ENCODE measurements at regions not wholly inside any gene's neighbourhood (a gene's known extent, or its start where the extent isn't known, plus 50 kb on each side); places are given as distances from the start of the nearest gene placed in this dataset.

DNA sequence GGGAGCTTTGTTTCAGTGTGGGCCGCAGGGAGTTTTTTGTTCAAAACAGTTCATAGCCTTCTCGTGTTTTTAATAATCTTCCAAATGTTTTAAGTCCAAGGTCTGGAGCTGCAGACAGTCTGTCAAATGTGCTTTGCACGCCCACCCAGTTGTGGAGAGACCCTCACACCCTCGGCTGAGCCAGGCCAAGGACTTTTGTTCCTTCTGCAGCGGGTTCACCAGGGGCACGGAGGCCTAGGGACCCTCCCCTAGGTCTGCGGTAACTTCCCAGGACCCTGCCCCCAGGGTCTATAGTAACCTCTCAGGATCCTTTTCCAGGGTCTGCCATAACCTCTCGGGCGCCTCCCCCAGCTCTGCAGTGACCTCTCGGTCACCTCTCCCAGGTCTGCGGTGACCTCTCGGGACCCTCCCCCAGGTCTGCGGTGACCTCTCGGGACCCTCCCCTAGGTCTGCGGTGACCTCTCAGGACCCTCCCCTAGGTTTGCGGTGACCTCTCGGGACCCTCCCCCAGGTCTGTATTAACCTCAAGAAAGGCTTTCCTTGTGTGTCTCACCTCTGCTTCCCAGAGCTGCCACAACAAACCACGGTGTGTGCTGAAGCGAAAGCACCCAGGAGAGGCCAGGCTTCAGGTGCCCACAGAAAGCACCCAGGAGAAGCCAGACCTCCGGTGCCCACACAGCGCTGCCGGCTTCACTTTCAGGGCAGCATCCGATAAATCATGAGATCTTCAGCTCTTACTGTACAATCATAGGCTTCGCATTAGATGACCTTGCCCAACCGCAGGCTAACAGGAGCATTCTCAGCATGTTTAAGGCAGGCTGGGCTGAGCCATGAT lies 301.9 kb upstream of the SALL3 start:
- H3K9ac ChIP-seq (ENCODE audit: control insufficient read depth, extremely low read depth, insufficient read depth, low read length) = no peak overlapping the region
- no peaks in the 10 kb centered on the region for H3K36me3 ChIP-seq (ENCODE audit: control insufficient read depth in 2 of 2, extremely low read depth in 1 of 2, insufficient read depth in 2 of 2, low read length in 2 of 2)
- H3K4me1 ChIP-seq (ENCODE audit: control insufficient read depth, extremely low read depth, insufficient read depth, low read length) = no peaks in the 10 kb centered on the region
- H3K9me1 ChIP-seq (ENCODE audit: control insufficient read depth, extremely low read depth, insufficient read depth, low read length) = no peaks in the 10 kb centered on the region
- H2AFZ ChIP-seq (ENCODE audit: control insufficient read depth, low read length) = no peak overlapping the region
- dilution Hi-C loops (cut with MboI; ENCODE audit: extremely low pct_ligation_motif_present, low sequenced_read_pairs) = no loop called here
- DNase-seq (ENCODE audit: low read depth, low spot score) (no peak), FAIRE-seq (no peak)
- no peaks in the 10 kb centered on the region for H4K20me1 ChIP-seq (ENCODE audit: control insufficient read depth, extremely low read depth, insufficient read depth, low read length)
- no peak overlapping the region for H3K4me3 ChIP-seq (ENCODE audit: control insufficient read depth in 2 of 3, extremely low read depth in 1 of 3, insufficient read depth in 2 of 3, low read depth in 1 of 3, low read length in 3 of 3)
- no peak overlapping the region for H3K27ac ChIP-seq (ENCODE audit: control insufficient read depth, insufficient read depth, low read length)
- no peaks in the 10 kb centered on the region for H3K27me3 ChIP-seq (ENCODE audit: control insufficient read depth, extremely low read depth, insufficient read depth, low read length)
- TF ChIP-seq, protein P1, sequence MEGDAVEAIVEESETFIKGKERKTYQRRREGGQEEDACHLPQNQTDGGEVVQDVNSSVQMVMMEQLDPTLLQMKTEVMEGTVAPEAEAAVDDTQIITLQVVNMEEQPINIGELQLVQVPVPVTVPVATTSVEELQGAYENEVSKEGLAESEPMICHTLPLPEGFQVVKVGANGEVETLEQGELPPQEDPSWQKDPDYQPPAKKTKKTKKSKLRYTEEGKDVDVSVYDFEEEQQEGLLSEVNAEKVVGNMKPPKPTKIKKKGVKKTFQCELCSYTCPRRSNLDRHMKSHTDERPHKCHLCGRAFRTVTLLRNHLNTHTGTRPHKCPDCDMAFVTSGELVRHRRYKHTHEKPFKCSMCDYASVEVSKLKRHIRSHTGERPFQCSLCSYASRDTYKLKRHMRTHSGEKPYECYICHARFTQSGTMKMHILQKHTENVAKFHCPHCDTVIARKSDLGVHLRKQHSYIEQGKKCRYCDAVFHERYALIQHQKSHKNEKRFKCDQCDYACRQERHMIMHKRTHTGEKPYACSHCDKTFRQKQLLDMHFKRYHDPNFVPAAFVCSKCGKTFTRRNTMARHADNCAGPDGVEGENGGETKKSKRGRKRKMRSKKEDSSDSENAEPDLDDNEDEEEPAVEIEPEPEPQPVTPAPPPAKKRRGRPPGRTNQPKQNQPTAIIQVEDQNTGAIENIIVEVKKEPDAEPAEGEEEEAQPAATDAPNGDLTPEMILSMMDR (optimal IDR thresholded peaks at IDR 0.05 in 1 of 3, IDR thresholded peaks at IDR 0.05 in 1 of 3, conservative IDR thresholded peaks at IDR 0.05 in 1 of 3; ENCODE audit: extremely low read depth in 1 of 3, insufficient read depth in 2 of 3, low read length in 3 of 3) = no peak
- TF ChIP-seq EZH2 (IDR thresholded peaks at IDR 0.05; ENCODE audit: low read length) = no peak
- H3K9me3 ChIP-seq (ENCODE audit: control insufficient read depth, low read depth, low read length) = peaks cover 13% of the 10 kb centered on the region
- H3K4me2 ChIP-seq (ENCODE audit: control insufficient read depth, extremely low read depth, insufficient read depth, low read depth, low read length) = no peak overlapping the region
- H3K79me2 ChIP-seq (ENCODE audit: control insufficient read depth, insufficient read depth, low read length) = no peaks in the 10 kb centered on the region

DNA sequence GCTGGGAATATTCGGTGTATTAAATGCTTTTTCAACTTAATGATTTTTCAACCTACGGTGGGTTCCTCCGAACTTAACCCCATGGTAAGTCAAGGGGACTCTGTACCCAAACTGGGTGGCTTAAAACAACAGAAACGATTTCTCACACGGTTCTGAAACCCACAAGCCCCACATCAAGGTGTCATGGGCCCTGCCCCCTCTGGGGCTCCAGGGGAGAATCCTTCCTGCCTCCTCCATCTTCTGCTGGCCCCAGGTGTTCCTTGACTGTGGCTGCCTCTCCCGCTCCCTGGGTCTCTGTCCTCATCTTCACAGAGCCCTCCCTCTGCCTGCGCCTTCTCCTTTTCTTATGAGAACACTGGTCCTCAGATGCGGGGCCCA lies 301.3 kb upstream of the SALL3 start:
- FAIRE-seq (no peak), DNase-seq (ENCODE audit: low read depth, low spot score) (no peak)
- Histone ChIP-seq H3K4me2 (ENCODE audit: control insufficient read depth, extremely low read depth, insufficient read depth, low read depth, low read length) (no peak overlapping the region), H4K20me1 (ENCODE audit: control insufficient read depth, extremely low read depth, insufficient read depth, low read length) (no peaks in the 10 kb centered on the region), H3K9me3 (ENCODE audit: control insufficient read depth, low read depth, low read length) (peaks cover 13% of the 10 kb centered on the region), H3K9ac (ENCODE audit: control insufficient read depth, extremely low read depth, insufficient read depth, low read length) (no peak overlapping the region), H3K27ac (ENCODE audit: control insufficient read depth, insufficient read depth, low read length) (no peak overlapping the region), H3K79me2 (ENCODE audit: control insufficient read depth, insufficient read depth, low read length) (no peaks in the 10 kb centered on the region), H3K36me3 (ENCODE audit: control insufficient read depth in 2 of 2, extremely low read depth in 1 of 2, insufficient read depth in 2 of 2, low read length in 2 of 2) (no peaks in the 10 kb centered on the region), H3K4me3 (ENCODE audit: control insufficient read depth in 2 of 3, extremely low read depth in 1 of 3, insufficient read depth in 2 of 3, low read depth in 1 of 3, low read length in 3 of 3) (no peak overlapping the region), H3K4me1 (ENCODE audit: control insufficient read depth, extremely low read depth, insufficient read depth, low read length) (no peaks in the 10 kb centered on the region), H3K9me1 (ENCODE audit: control insufficient read depth, extremely low read depth, insufficient read depth, low read length) (no peaks in the 10 kb centered on the region), H3K27me3 (ENCODE audit: control insufficient read depth, extremely low read depth, insufficient read depth, low read length) (no peaks in the 10 kb centered on the region), H2AFZ (ENCODE audit: control insufficient read depth, low read length) (no peak overlapping the region)
- TF ChIP-seq, protein P1 (optimal IDR thresholded peaks at IDR 0.05 in 1 of 3, IDR thresholded peaks at IDR 0.05 in 1 of 3, conservative IDR thresholded peaks at IDR 0.05 in 1 of 3; ENCODE audit: extremely low read depth in 1 of 3, insufficient read depth in 2 of 3, low read length in 3 of 3) = no peak
- no peak for TF ChIP-seq EZH2 (IDR thresholded peaks at IDR 0.05; ENCODE audit: low read length)
- dilution Hi-C loops (cut with MboI; ENCODE audit: extremely low pct_ligation_motif_present, low sequenced_read_pairs) = no loop called here

All from keratinocyte (primary cell).